Trophoblast cell (in vitro differentiated cells and primary cell): ENCODE measurements at regions not wholly inside any gene's neighbourhood (a gene's known extent, or its start where the extent isn't known, plus 50 kb on each side); places are given as distances from the start of the nearest gene placed in this dataset.

Experiments used
- DNase-seq, 2 donors: peaks; one replicate each; pipeline ENCODE4 v3.0.0-alpha.2; 2016
- H2AFZ ChIP-seq: 2 replicates; pipeline ENCODE4 v1.6.1; 2013; ENCODE audit warnings: low read length, moderate library complexity, mild to moderate bottlenecking; ENCODE audit not compliant: insufficient read depth, poor library complexity
- H2AK5ac ChIP-seq: 2 replicates; pipeline ENCODE4 v1.6.1; 2013; ENCODE audit warnings: mild to moderate bottlenecking, low read length
- H2BK120ac ChIP-seq: 2 replicates; pipeline ENCODE4 v1.6.1; 2013; ENCODE audit warnings: low read length, mild to moderate bottlenecking, moderate library complexity; ENCODE audit not compliant: insufficient read depth, poor library complexity
- H2BK12ac ChIP-seq: 2 replicates; pipeline ENCODE4 v1.6.1; 2013; ENCODE audit warnings: mild to moderate bottlenecking, low read length, moderate library complexity
- H2BK5ac ChIP-seq: 2 replicates; pipeline ENCODE4 v1.6.1; 2013; ENCODE audit warnings: low read length, low read depth, moderate library complexity, mild to moderate bottlenecking; ENCODE audit not compliant: poor library complexity
- H3K14ac ChIP-seq: 2 replicates; pipeline ENCODE4 v1.6.1; 2013; ENCODE audit warnings: mild to moderate bottlenecking, low read length
- H3K18ac ChIP-seq: 2 replicates; pipeline ENCODE4 v1.6.1; 2013; ENCODE audit warnings: mild to moderate bottlenecking, low read length
- H3K23ac ChIP-seq: 2 replicates; pipeline ENCODE4 v1.6.1; 2013; ENCODE audit warnings: low read length
- H3K27ac ChIP-seq: 2 replicates; pipeline ENCODE4 v1.5.1; 2013; ENCODE audit warnings: low read depth, mild to moderate bottlenecking, inconsistent platforms, low read length, moderate library complexity
- H3K27me3 ChIP-seq: 2 replicates; pipeline ENCODE4 v1.6.1; 2013; ENCODE audit warnings: inconsistent platforms, mild to moderate bottlenecking, low read length, moderate library complexity; ENCODE audit not compliant: insufficient read depth
- H3K36me3 ChIP-seq, 2 experiments: 1 replicate in 1 of 2; 2 replicates in 1 of 2; pipeline ENCODE4 v1.6.1; 2013; ENCODE audit warnings: low read length in 2 of 2, mild to moderate bottlenecking in 2 of 2, moderate library complexity in 1 of 2; ENCODE audit not compliant: insufficient read depth in 2 of 2, control insufficient read depth in 1 of 2
- H3K4ac ChIP-seq: 2 replicates; pipeline ENCODE4 v1.6.1; 2013; ENCODE audit warnings: low read depth, mild to moderate bottlenecking, low read length, moderate library complexity
- H3K4me1 ChIP-seq, 2 experiments: 1 replicate in 1 of 2; 2 replicates in 1 of 2; pipeline ENCODE4 v1.6.1; 2013; ENCODE audit warnings: low read length in 2 of 2, mild to moderate bottlenecking in 2 of 2, moderate library complexity in 1 of 2; ENCODE audit not compliant: insufficient read depth in 2 of 2, control insufficient read depth in 1 of 2
- H3K4me2 ChIP-seq: 2 replicates; pipeline ENCODE4 v1.6.1; 2013; ENCODE audit warnings: inconsistent platforms, mild to moderate bottlenecking, low read length, moderate library complexity
- H3K4me3 ChIP-seq: 2 replicates; pipeline ENCODE4 v1.5.1; 2013; ENCODE audit warnings: mild to moderate bottlenecking, low read depth, low read length, inconsistent platforms
- H3K79me1 ChIP-seq: one replicate; pipeline ENCODE4 v1.6.1; 2013; ENCODE audit warnings: low read length
- H3K79me2 ChIP-seq: 2 replicates; pipeline ENCODE4 v1.6.1; 2013; ENCODE audit warnings: low read length, mild to moderate bottlenecking; ENCODE audit not compliant: control insufficient read depth, insufficient read depth, poor library complexity
- H3K9ac ChIP-seq: 2 replicates; pipeline ENCODE4 v1.6.1; 2013; ENCODE audit warnings: mild to moderate bottlenecking, low read length
- H3K9me3 ChIP-seq: 2 replicates; pipeline ENCODE4 v1.6.1; 2013; ENCODE audit warnings: low read depth, mild to moderate bottlenecking, control low read depth, inconsistent platforms, low read length; ENCODE audit not compliant: insufficient read depth
- H4K12ac ChIP-seq: 2 replicates; pipeline ENCODE4 v1.6.1; 2013; ENCODE audit warnings: low read depth, mild to moderate bottlenecking, low read length, moderate library complexity
- H4K8ac ChIP-seq: 2 replicates; pipeline ENCODE4 v1.6.1; 2013; ENCODE audit warnings: low read depth, mild to moderate bottlenecking, low read length, moderate library complexity
- H4K91ac ChIP-seq: one replicate; pipeline ENCODE4 v1.6.1; 2013; ENCODE audit warnings: low read depth, mild to moderate bottlenecking, low read length, moderate library complexity
- WGBS: extraction: QIAGEN DNeasy Blood & Tissue Kit; methylation state at CpG from one replicate; pipeline ENCODE4 v1.1.7; 2013; ENCODE audit warnings: missing lambda C conversion rate; ENCODE audit not compliant: insufficient read length, insufficient coverage; ENCODE audit errors: extremely low coverage; 5-methylcytosine and 5-hydroxymethylcytosine counted together

DNA sequence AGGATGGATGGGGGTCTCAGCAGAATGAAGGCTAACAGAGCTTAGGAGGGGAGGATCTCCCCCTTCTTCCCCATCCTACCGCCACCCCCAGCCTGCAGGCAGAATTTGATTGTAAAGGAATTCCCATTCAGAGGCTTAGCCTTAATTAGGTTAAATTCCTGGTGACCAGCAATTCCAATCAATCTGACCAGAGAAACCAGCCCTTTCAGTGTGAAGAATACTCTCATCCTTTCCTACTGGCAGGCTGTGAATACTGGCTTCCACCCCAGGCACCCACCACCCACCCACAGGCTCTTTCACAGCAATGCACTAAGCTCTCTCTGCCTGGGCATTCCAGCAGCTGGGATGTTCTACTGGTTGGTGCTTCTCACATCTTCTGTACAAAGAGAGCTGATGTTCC, 137.9 kb upstream of the LYZL1 start:
- peaks cover 3% of the 10 kb centered on the region for H3K79me1 ChIP-seq
- no peak for DNase-seq
- no peak overlapping the region for H2BK120ac ChIP-seq

DNA sequence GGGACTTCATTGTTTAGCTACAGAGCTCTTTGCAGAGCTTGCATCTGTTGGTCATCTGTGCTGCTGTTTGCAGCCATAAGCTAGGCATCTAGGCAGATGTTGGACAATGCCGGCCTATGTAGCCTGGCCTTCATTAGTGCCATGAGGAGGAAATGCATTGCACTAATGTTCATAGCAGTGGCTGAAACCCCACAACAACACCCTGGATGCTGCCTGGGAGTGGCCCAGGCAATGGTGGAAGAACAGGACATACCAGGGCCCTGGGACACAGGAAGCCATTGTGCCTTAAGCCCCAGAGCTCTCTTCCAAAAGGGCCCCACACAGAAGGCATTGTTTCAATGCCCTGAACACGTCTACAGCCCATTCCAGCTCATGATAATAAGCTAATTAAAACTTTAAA, 131.5 kb upstream of the LYZL1 start:
- WGBS, result no CpG with 5 or more reads among the region's 2 CpGs
- H3K27ac ChIP-seq, result no peak overlapping the region
- no peak for DNase-seq

More for the DNA sequence above, 137.9 kb upstream of the LYZL1 start:
- H3K18ac ChIP-seq, result no peak overlapping the region
- H4K91ac ChIP-seq, result peak overlapping the region; percentile 30
- no peak overlapping the region for H3K4ac ChIP-seq
- no CpG with 5 or more reads among the region's 1 CpG for WGBS
- no peak overlapping the region for H3K27ac ChIP-seq
- no peaks in the 10 kb centered on the region for H3K9me3 ChIP-seq
- H2AK5ac ChIP-seq, result peak overlapping the region; percentile 8
- H4K8ac ChIP-seq, result no peak overlapping the region
- H3K79me2 ChIP-seq, result no peaks in the 10 kb centered on the region
- no peak overlapping the region for H3K4me3 ChIP-seq
- no peak overlapping the region for H3K9ac ChIP-seq
- no peak overlapping the region for H4K12ac ChIP-seq
- no peak overlapping the region for H3K14ac ChIP-seq
- no peak overlapping the region for H2AFZ ChIP-seq
- H3K4me2 ChIP-seq, result no peak overlapping the region
- H3K23ac ChIP-seq, result no peak overlapping the region
- H3K27me3 ChIP-seq, result no peaks in the 10 kb centered on the region
- no peaks in the 10 kb centered on the region for H3K36me3 ChIP-seq
- H3K4me1 ChIP-seq, result peaks cover 7 to 12% of the 10 kb centered on the region in 2 experiments
- peak overlapping the region; percentile 20 for H2BK5ac ChIP-seq
- H2BK12ac ChIP-seq, result peak overlapping the region; percentile 7

DNA sequence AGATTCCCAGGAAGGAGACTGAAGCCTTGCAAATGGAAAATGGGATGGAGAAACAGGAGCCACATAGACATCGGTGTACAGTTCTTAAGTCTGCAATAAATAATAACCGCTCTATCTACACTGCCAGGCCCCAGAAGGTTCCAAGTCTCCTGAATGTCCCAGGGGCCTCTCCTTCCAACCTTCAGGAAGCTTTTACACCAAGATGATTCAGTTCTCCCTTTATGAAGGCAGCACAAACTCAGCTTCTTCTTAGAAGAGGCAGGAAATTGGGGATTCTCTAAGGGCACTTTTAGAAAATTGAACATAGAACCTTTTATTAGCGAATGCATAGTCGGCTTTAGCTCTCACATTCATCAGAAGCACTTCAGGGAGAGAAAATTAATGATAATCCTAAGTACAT, 130.8 kb upstream of the LYZL1 start:
- H3K23ac ChIP-seq, result no peak overlapping the region
- H2BK120ac ChIP-seq, result peak overlapping the region; percentile 88
- H3K79me2 ChIP-seq, result peaks cover 4% of the 10 kb centered on the region
- no peak overlapping the region for H3K4ac ChIP-seq
- H2BK12ac ChIP-seq, result peak overlapping the region; percentile 87
- H3K27me3 ChIP-seq, result no peaks in the 10 kb centered on the region
- no CpG with 5 or more reads among the region's 4 CpGs for WGBS
- H3K4me1 ChIP-seq, result peaks cover 18 to 19% of the 10 kb centered on the region in 2 experiments
- no peak overlapping the region for H2AK5ac ChIP-seq
- no peak overlapping the region for H3K18ac ChIP-seq
- H2BK5ac ChIP-seq, result peak overlapping the region; percentile 41
- no peak for DNase-seq
- peak overlapping the region; percentile 90 for H4K91ac ChIP-seq
- H3K4me2 ChIP-seq, result no peak overlapping the region
- no peak overlapping the region for H4K12ac ChIP-seq
- peaks cover 35% of the 10 kb centered on the region for H3K79me1 ChIP-seq
- H3K4me3 ChIP-seq, result no peak overlapping the region
- H2AFZ ChIP-seq, result no peak overlapping the region
- H3K36me3 ChIP-seq, result no peaks in the 10 kb centered on the region
- H3K27ac ChIP-seq, result no peak overlapping the region
- peak overlapping the region; percentile 58 for H3K14ac ChIP-seq
- no peak overlapping the region for H4K8ac ChIP-seq
- H3K9me3 ChIP-seq, result no peaks in the 10 kb centered on the region
- no peak overlapping the region for H3K9ac ChIP-seq

More for the DNA sequence above, 131.5 kb upstream of the LYZL1 start:
- peak overlapping the region; percentile 41 for H4K91ac ChIP-seq
- H3K18ac ChIP-seq, result no peak overlapping the region
- no peak overlapping the region for H3K4me3 ChIP-seq
- H3K9me3 ChIP-seq, result no peaks in the 10 kb centered on the region
- no peak overlapping the region for H4K12ac ChIP-seq
- H2AFZ ChIP-seq, result no peak overlapping the region
- peak overlapping the region; percentile 5 for H2BK120ac ChIP-seq
- H3K4me2 ChIP-seq, result no peak overlapping the region
- peaks cover 4% of the 10 kb centered on the region for H3K79me2 ChIP-seq
- H4K8ac ChIP-seq, result no peak overlapping the region
- H3K14ac ChIP-seq, result peak overlapping the region; percentile 3
- H3K79me1 ChIP-seq, result peaks cover 31% of the 10 kb centered on the region
- no peaks in the 10 kb centered on the region for H3K27me3 ChIP-seq
- no peak overlapping the region for H3K23ac ChIP-seq
- no peaks in the 10 kb centered on the region for H3K36me3 ChIP-seq
- peaks cover 18 to 19% of the 10 kb centered on the region in 2 experiments for H3K4me1 ChIP-seq
- no peak overlapping the region for H2BK12ac ChIP-seq
- H2BK5ac ChIP-seq, result no peak overlapping the region
- H3K9ac ChIP-seq, result no peak overlapping the region
- no peak overlapping the region for H3K4ac ChIP-seq
- peak overlapping the region; percentile 16 for H2AK5ac ChIP-seq

GRCh38 chr10:29160150-29160617, 128.7 kb upstream of the LYZL1 start:
- Histone ChIP-seq H2AFZ (no peak overlapping the region), H3K23ac (no peak overlapping the region), H4K8ac (peak overlapping the region; percentile 59), H3K4me1 (peaks cover 22 to 24% of the 10 kb centered on the region in 2 experiments), H3K14ac (peak overlapping the region; percentile 71), H3K4ac (peak overlapping the region; percentile 81), H3K27ac (peak overlapping the region; percentile 97), H3K79me1 (peaks cover 43% of the 10 kb centered on the region), H2BK12ac (peak overlapping the region; percentile 71), H4K12ac (no peak overlapping the region), H2BK120ac (peak overlapping the region; percentile 93), H2BK5ac (peak overlapping the region; percentile 70), H3K9ac (no peak overlapping the region), H3K79me2 (peaks cover 4% of the 10 kb centered on the region), H4K91ac (peak overlapping the region; percentile 94), H3K36me3 (no peaks in the 10 kb centered on the region), H3K4me3 (no peak overlapping the region), H3K9me3 (no peaks in the 10 kb centered on the region), H2AK5ac (peak overlapping the region; percentile 28), H3K4me2 (no peak overlapping the region), H3K18ac (peak overlapping the region; percentile 69), H3K27me3 (no peaks in the 10 kb centered on the region)
- WGBS, result no CpG with 5 or more reads among the region's 7 CpGs
- DNase-seq, result peak; percentile 62 to 67
